HEK293 (cell line): ENCODE measurements at regions not wholly inside any gene's neighbourhood (a gene's known extent, or its start where the extent isn't known, plus 50 kb on each side); places are given as distances from the start of the nearest gene placed in this dataset.

Experiments
- FEZF1 ChIP-seq: fragments of 450-650 bp; formaldehyde crosslinking; IDR thresholded peaks from 2 replicates; pipeline ENCODE4 v1.5.1; 2016; ENCODE audit warnings: missing biosample characterization, missing genetic modification characterization
- HOXC10 ChIP-seq: sonication (generic); formaldehyde crosslinking; IDR thresholded peaks from 2 replicates; pipeline ENCODE4 v1.8.1; 2023; ENCODE audit warnings: mild to moderate bottlenecking, missing genetic modification reagents
- KLF17 ChIP-seq: fragments of 450-650 bp; formaldehyde crosslinking; IDR thresholded peaks from 2 replicates; pipeline ENCODE4 v1.5.1; 2016; ENCODE audit warnings: missing biosample characterization, missing genetic modification characterization
- RBAK ChIP-seq: fragments of 450-650 bp; formaldehyde crosslinking; IDR thresholded peaks from 2 replicates; pipeline ENCODE4 v1.5.1; 2016; ENCODE audit warnings: missing biosample characterization, missing genetic modification characterization
- YY1 ChIP-seq: fragments of 450-650 bp; formaldehyde crosslinking; IDR thresholded peaks from 2 replicates; pipeline ENCODE4 v1.5.1; 2018; ENCODE audit warnings: missing biosample characterization, missing genetic modification characterization
- ZBTB1 ChIP-seq: fragments of 450-650 bp; formaldehyde crosslinking; IDR thresholded peaks from 2 replicates; pipeline ENCODE4 v1.5.1; 2016; ENCODE audit warnings: missing biosample characterization, missing genetic modification characterization
- ZEB2 ChIP-seq: fragments of 450-650 bp; formaldehyde crosslinking; IDR thresholded peaks from 2 replicates; pipeline ENCODE4 v1.5.1; 2016; ENCODE audit warnings: missing biosample characterization, missing genetic modification characterization
- ZNF140 ChIP-seq: fragments of 450-650 bp; formaldehyde crosslinking; IDR thresholded peaks from 2 replicates; pipeline ENCODE4 v1.5.1; 2016; ENCODE audit warnings: missing biosample characterization, missing genetic modification characterization
- ZNF157 ChIP-seq: fragments of 450-650 bp; formaldehyde crosslinking; IDR thresholded peaks from 2 replicates; pipeline ENCODE4 v1.5.1; 2016; ENCODE audit warnings: missing biosample characterization, missing genetic modification characterization
- ZNF529 ChIP-seq: fragments of 450-650 bp; formaldehyde crosslinking; IDR thresholded peaks from 2 replicates; pipeline ENCODE4 v1.5.1; 2017; ENCODE audit warnings: missing genetic modification characterization, missing biosample characterization; ENCODE audit not compliant: insufficient replicate concordance
- ZNF530 ChIP-seq: fragments of 450-650 bp; formaldehyde crosslinking; IDR thresholded peaks from 2 replicates; pipeline ENCODE4 v1.5.1; 2016; ENCODE audit warnings: low read depth, missing biosample characterization, missing genetic modification characterization
- ZNF600 ChIP-seq: fragments of 450-650 bp; formaldehyde crosslinking; IDR thresholded peaks from 2 replicates; pipeline ENCODE4 v1.5.1; 2016; ENCODE audit warnings: missing biosample characterization, missing genetic modification characterization
- ZNF621 ChIP-seq: fragments of 450-650 bp; formaldehyde crosslinking; IDR thresholded peaks from 2 replicates; pipeline ENCODE4 v1.5.1; 2017; ENCODE audit warnings: missing biosample characterization, missing genetic modification characterization
- ZNF654 ChIP-seq: fragments of 450-650 bp; formaldehyde crosslinking; IDR thresholded peaks from 2 replicates; pipeline ENCODE4 v1.5.1; 2016; ENCODE audit warnings: low read depth, missing biosample characterization, missing genetic modification characterization
- ZNF658 ChIP-seq: fragments of 450-650 bp; formaldehyde crosslinking; IDR thresholded peaks from 2 replicates; pipeline ENCODE4; 2016; ENCODE audit warnings: missing biosample characterization, missing genetic modification characterization
- ZNF707 ChIP-seq: fragments of 450-650 bp; formaldehyde crosslinking; IDR thresholded peaks from 2 replicates; pipeline ENCODE4 v1.5.1; 2016; ENCODE audit warnings: missing biosample characterization, missing genetic modification characterization
- ZNF776 ChIP-seq: fragments of 450-650 bp; formaldehyde crosslinking; IDR thresholded peaks from 2 replicates; pipeline ENCODE4 v1.5.0; 2017; ENCODE audit warnings: missing biosample characterization, missing genetic modification characterization, borderline replicate concordance
- ZNF785 ChIP-seq: fragments of 450-650 bp; formaldehyde crosslinking; IDR thresholded peaks from 2 replicates; pipeline ENCODE4 v1.5.1; 2016; ENCODE audit warnings: missing biosample characterization, missing genetic modification characterization
- ZNF830 ChIP-seq: fragments of 450-650 bp; IDR thresholded peaks from 2 replicates; pipeline ENCODE4 v1.5.0; 2018; ENCODE audit warnings: missing biosample characterization, missing genetic modification characterization, low read depth, mild to moderate bottlenecking, moderate library complexity
- ZNF837 ChIP-seq: fragments of 450-650 bp; formaldehyde crosslinking; IDR thresholded peaks from 2 replicates; pipeline ENCODE4 v1.5.1; 2016; ENCODE audit warnings: missing biosample characterization, missing genetic modification characterization
- ZSCAN23 ChIP-seq: fragments of 450-650 bp; formaldehyde crosslinking; IDR thresholded peaks from 2 replicates; pipeline ENCODE4 v1.5.1; 2016; ENCODE audit warnings: missing biosample characterization, missing genetic modification characterization
- TF ChIP-seq, protein P1 (sequence below): fragments of 450-650 bp; formaldehyde crosslinking; IDR thresholded peaks from 2 replicates; pipeline ENCODE4 v1.5.1; 2017; ENCODE audit warnings: missing biosample characterization, missing genetic modification characterization
- TF ChIP-seq, protein P2 (sequence below): fragments of 450-650 bp; formaldehyde crosslinking; IDR thresholded peaks from 2 replicates; pipeline ENCODE4 v1.5.1; 2016; ENCODE audit warnings: missing biosample characterization, missing genetic modification characterization
- TF ChIP-seq, protein P3 (sequence below): fragments of 450-650 bp; formaldehyde crosslinking; IDR thresholded peaks from 2 replicates; pipeline ENCODE4 v1.5.1; 2017; ENCODE audit warnings: missing biosample characterization, missing genetic modification characterization
- TF ChIP-seq, protein P4 (sequence below): fragments of 450-650 bp; formaldehyde crosslinking; IDR thresholded peaks from 2 replicates; pipeline ENCODE4 v1.5.1; 2016; ENCODE audit warnings: missing biosample characterization, missing genetic modification characterization
- TF ChIP-seq, protein P5 (sequence below): fragments of 450-650 bp; formaldehyde crosslinking; IDR thresholded peaks from 2 replicates; pipeline ENCODE4 v1.5.1; 2016; ENCODE audit warnings: missing biosample characterization, missing genetic modification characterization

GRCh38 chr15:68875377-68876116 lies 54.8 kb upstream of the SPESP1 start (continued):
- no peak for TF ChIP-seq ZNF621
- no peak for TF ChIP-seq RBAK (tag by site-specific recombination)
- no peak for TF ChIP-seq ZNF837 (tag by site-specific recombination)
- TF ChIP-seq HOXC10 (CRISPR knock-in tag), result no peak
- no peak for TF ChIP-seq ZNF830 (tag by site-specific recombination)
- TF ChIP-seq ZSCAN23 (tag by site-specific recombination), result no peak
- TF ChIP-seq, protein P1, sequence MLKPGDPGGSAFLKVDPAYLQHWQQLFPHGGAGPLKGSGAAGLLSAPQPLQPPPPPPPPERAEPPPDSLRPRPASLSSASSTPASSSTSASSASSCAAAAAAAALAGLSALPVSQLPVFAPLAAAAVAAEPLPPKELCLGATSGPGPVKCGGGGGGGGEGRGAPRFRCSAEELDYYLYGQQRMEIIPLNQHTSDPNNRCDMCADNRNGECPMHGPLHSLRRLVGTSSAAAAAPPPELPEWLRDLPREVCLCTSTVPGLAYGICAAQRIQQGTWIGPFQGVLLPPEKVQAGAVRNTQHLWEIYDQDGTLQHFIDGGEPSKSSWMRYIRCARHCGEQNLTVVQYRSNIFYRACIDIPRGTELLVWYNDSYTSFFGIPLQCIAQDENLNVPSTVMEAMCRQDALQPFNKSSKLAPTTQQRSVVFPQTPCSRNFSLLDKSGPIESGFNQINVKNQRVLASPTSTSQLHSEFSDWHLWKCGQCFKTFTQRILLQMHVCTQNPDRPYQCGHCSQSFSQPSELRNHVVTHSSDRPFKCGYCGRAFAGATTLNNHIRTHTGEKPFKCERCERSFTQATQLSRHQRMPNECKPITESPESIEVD (tag by site-specific recombination), result no peak
- TF ChIP-seq, protein P2, sequence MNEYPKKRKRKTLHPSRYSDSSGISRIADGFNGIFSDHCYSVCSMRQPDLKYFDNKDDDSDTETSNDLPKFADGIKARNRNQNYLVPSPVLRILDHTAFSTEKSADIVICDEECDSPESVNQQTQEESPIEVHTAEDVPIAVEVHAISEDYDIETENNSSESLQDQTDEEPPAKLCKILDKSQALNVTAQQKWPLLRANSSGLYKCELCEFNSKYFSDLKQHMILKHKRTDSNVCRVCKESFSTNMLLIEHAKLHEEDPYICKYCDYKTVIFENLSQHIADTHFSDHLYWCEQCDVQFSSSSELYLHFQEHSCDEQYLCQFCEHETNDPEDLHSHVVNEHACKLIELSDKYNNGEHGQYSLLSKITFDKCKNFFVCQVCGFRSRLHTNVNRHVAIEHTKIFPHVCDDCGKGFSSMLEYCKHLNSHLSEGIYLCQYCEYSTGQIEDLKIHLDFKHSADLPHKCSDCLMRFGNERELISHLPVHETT (tag by site-specific recombination), result peak; percentile 77; the same call in 1 of the 2 replicates
- no peak for TF ChIP-seq ZNF776 (tag by site-specific recombination)
- no peak for TF ChIP-seq ZNF140
- no peak; the same call in none of the 2 replicates for TF ChIP-seq KLF17 (tag by site-specific recombination)
- peak; percentile 99 for TF ChIP-seq ZNF600 (tag by site-specific recombination)
- no peak for TF ChIP-seq ZNF529 (tag by site-specific recombination)
- peak; percentile 99 for TF ChIP-seq ZNF654 (tag by site-specific recombination)
- peak; percentile 82 for TF ChIP-seq ZEB2 (tag by site-specific recombination)
- TF ChIP-seq ZNF658 (tag by site-specific recombination), result no peak
- TF ChIP-seq FEZF1 (tag by site-specific recombination), result peak; percentile 66
- TF ChIP-seq, protein P3, sequence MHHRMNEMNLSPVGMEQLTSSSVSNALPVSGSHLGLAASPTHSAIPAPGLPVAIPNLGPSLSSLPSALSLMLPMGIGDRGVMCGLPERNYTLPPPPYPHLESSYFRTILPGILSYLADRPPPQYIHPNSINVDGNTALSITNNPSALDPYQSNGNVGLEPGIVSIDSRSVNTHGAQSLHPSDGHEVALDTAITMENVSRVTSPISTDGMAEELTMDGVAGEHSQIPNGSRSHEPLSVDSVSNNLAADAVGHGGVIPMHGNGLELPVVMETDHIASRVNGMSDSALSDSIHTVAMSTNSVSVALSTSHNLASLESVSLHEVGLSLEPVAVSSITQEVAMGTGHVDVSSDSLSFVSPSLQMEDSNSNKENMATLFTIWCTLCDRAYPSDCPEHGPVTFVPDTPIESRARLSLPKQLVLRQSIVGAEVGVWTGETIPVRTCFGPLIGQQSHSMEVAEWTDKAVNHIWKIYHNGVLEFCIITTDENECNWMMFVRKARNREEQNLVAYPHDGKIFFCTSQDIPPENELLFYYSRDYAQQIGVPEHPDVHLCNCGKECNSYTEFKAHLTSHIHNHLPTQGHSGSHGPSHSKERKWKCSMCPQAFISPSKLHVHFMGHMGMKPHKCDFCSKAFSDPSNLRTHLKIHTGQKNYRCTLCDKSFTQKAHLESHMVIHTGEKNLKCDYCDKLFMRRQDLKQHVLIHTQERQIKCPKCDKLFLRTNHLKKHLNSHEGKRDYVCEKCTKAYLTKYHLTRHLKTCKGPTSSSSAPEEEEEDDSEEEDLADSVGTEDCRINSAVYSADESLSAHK, result no peak
- TF ChIP-seq ZNF707 (tag by site-specific recombination), result no peak
- no peak for TF ChIP-seq ZNF785 (tag by site-specific recombination)
- no peak; the same call in 1 of the 2 replicates for TF ChIP-seq YY1 (tag by site-specific recombination)
- no peak for TF ChIP-seq ZBTB1 (tag by site-specific recombination)
- no peak for TF ChIP-seq ZNF530 (tag by site-specific recombination)
- TF ChIP-seq, protein P4, sequence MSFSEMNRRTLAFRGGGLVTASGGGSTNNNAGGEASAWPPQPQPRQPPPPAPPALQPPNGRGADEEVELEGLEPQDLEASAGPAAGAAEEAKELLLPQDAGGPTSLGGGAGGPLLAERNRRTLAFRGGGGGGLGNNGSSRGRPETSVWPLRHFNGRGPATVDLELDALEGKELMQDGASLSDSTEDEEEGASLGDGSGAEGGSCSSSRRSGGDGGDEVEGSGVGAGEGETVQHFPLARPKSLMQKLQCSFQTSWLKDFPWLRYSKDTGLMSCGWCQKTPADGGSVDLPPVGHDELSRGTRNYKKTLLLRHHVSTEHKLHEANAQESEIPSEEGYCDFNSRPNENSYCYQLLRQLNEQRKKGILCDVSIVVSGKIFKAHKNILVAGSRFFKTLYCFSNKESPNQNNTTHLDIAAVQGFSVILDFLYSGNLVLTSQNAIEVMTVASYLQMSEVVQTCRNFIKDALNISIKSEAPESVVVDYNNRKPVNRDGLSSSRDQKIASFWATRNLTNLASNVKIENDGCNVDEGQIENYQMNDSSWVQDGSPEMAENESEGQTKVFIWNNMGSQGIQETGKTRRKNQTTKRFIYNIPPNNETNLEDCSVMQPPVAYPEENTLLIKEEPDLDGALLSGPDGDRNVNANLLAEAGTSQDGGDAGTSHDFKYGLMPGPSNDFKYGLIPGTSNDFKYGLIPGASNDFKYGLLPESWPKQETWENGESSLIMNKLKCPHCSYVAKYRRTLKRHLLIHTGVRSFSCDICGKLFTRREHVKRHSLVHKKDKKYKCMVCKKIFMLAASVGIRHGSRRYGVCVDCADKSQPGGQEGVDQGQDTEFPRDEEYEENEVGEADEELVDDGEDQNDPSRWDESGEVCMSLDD, result no peak
- no peak; the same call in 1 of the 2 replicates for TF ChIP-seq ZNF157 (tag by site-specific recombination)
- TF ChIP-seq, protein P5, sequence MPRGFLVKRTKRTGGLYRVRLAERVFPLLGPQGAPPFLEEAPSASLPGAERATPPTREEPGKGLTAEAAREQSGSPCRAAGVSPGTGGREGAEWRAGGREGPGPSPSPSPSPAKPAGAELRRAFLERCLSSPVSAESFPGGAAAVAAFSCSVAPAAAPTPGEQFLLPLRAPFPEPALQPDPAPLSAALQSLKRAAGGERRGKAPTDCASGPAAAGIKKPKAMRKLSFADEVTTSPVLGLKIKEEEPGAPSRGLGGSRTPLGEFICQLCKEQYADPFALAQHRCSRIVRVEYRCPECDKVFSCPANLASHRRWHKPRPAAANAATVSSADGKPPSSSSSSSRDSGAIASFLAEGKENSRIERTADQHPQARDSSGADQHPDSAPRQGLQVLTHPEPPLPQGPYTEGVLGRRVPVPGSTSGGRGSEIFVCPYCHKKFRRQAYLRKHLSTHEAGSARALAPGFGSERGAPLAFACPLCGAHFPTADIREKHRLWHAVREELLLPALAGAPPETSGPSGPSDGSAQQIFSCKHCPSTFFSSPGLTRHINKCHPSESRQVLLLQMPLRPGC, result 0 out of 2 replicates have a peak, but pooled peaks have one; percentile 50
- TF ChIP-seq, all 188 proteins: peak for 52
